ENCODE measurements at regions not wholly inside any gene's neighbourhood (a gene's known extent, or its start where the extent isn't known, plus 50 kb on each side); places are given as distances from the start of the nearest gene placed in this dataset.
"Not testable (repeated sequence)": the region's sequence is repeated elsewhere in the genome, so short reads cannot be mapped to it uniquely, and the experiment has no call there.

DNA sequence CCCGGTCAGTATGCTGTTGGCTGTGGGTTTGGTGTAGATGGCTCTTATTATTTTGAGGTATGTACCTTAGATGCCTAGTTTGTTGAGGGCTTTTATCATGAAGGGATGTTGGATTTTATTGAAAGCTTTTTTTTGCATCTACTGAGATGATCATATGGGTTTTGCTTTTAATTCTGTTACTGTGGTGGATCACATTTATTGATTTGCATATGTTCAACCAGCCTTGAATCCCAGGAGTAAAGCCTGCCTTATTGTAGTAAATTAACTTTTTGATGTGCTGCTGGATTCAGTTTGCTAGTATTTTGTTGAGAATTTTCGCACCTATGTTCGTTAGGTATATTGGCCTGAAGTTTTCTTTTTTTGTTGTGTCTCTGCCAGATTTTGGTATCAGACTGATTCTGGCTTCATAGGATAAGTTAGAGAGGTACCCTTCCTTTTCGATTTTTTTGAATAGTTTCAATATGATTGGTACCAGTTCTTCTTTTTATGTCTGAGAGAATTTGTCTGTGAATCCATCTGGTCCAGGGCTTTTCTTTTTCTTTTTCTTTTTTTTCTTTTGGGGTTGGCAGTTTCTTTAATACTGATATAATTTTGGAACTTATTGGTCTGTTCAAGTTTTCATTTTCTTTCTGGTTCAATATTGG, 301.6 kb downstream of the SPATA31A1 start:
- in situ Hi-C loops (cut with MboI; ENCODE audit: low pct_ligation_motif_present in 1 of 4, low pct_unique_long_range_greater_than_20kb in 1 of 4, low sequenced_read_pairs in 3 of 4); H3K27me3 ChIP-seq; H3K4me3 ChIP-seq; DNase-seq; H3K4me1 ChIP-seq; intact Hi-C loops (cut with DNase I; ENCODE audit: low total_unique reads); H3K9me3 ChIP-seq; H3K36me3 ChIP-seq; H3K27ac ChIP-seq: not testable (repeated sequence)
- no CpG with 5 or more reads among the region's 4 CpGs for WGBS, 2 donors (ENCODE audit: low coverage in 1 of 2)

DNA sequence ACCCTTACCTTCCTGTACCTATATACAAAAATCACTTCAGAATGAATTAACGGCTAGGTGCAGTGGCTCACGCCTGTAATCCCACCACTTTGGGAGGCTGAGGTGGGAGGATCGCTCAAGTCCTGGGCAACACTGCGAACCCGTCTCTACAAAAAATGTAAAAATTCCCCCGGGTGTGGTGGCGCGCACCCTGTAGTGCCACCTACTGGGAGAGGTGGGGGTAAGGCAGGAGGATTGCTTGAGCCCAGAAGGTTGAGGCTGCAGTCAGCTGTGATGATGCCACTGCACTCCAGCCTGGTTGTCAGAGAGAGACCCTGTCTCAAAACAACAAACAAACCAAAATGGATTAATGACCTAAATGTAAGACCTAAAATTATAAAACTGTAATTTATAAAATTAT, 307.6 kb downstream of the SPATA31A1 start:
- H3K36me3 ChIP-seq; DNase-seq; H3K4me3 ChIP-seq; in situ Hi-C loops (cut with MboI; ENCODE audit: low pct_ligation_motif_present in 1 of 4, low pct_unique_long_range_greater_than_20kb in 1 of 4, low sequenced_read_pairs in 3 of 4); H3K27me3 ChIP-seq; H3K4me1 ChIP-seq; H3K27ac ChIP-seq; intact Hi-C loops (cut with DNase I; ENCODE audit: low total_unique reads); H3K9me3 ChIP-seq: not testable (repeated sequence)
- WGBS, 2 donors (ENCODE audit: low coverage in 1 of 2), result no CpG with 5 or more reads among the region's 8 CpGs

GRCh38 chr9:39663713-39664112, 308.2 kb downstream of the SPATA31A1 start:
- WGBS, 2 donors (ENCODE audit: low coverage in 1 of 2), result no CpG with 5 or more reads among the region's 1 CpG
- H3K36me3 ChIP-seq, H3K27ac ChIP-seq: not testable (repeated sequence)

GRCh38 chr9:39665020-39665419, 309.6 kb downstream of the SPATA31A1 start:
- H3K4me3 ChIP-seq; in situ Hi-C loops (cut with MboI; ENCODE audit: low pct_ligation_motif_present in 1 of 4, low pct_unique_long_range_greater_than_20kb in 1 of 4, low sequenced_read_pairs in 3 of 4); H3K36me3 ChIP-seq; H3K9me3 ChIP-seq; DNase-seq; intact Hi-C loops (cut with DNase I; ENCODE audit: low total_unique reads); H3K27me3 ChIP-seq; H3K4me1 ChIP-seq; H3K27ac ChIP-seq: not testable (repeated sequence)
- WGBS, 2 donors (ENCODE audit: low coverage in 1 of 2), result 68% methylated on average over 5 of the region's 7 CpGs; no CpG with 5 or more reads in 1 of the 2 donors

More at GRCh38 chr9:39663713-39664112, 308.2 kb downstream of the SPATA31A1 start:
- in situ Hi-C loops (cut with MboI; ENCODE audit: low pct_ligation_motif_present in 1 of 4, low pct_unique_long_range_greater_than_20kb in 1 of 4, low sequenced_read_pairs in 3 of 4); H3K27me3 ChIP-seq; H3K9me3 ChIP-seq; intact Hi-C loops (cut with DNase I; ENCODE audit: low total_unique reads); DNase-seq; H3K4me1 ChIP-seq; H3K4me3 ChIP-seq: not testable (repeated sequence)

DNA sequence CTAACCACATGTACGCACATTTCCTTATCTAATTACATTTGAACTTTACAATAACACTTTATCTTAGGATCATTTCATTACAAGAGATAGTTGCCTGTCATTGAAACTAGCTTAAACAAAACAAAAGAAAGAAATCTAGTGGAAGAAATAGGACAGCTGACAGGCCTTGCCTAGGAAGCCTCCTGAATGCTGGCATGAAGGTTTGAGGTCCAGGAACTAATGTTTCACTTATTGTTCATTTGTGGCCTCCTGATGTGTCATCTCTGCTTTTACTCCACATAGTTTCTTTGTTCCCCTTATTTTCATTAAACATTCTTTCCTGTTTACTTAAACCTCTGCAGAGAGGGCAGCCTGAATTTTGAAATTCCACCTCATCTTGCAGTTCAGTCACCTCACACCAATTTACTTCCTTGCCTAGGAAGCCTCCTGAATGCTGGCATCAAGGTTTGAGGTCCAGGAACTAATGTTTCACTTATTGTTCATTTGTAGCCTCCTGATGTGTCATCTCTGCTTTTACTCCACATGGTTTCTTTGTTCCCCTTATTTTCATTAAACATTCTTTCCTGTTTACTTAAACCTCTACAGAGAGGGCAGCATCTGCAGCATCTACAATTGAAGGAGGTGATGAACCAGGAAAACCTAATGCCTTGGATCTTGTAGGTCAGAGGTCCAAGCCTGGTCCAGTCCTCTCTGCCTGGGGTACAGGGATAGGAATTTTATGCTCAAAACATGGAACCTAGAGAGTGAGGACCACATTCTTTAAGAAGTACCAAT, 319.2 kb downstream of the SPATA31A1 start:
- H3K4me1 ChIP-seq; in situ Hi-C loops (cut with MboI; ENCODE audit: low pct_ligation_motif_present in 1 of 4, low pct_unique_long_range_greater_than_20kb in 1 of 4, low sequenced_read_pairs in 3 of 4); H3K9me3 ChIP-seq; H3K27ac ChIP-seq; intact Hi-C loops (cut with DNase I; ENCODE audit: low total_unique reads); DNase-seq; H3K27me3 ChIP-seq; H3K4me3 ChIP-seq; H3K36me3 ChIP-seq: not testable (repeated sequence)
- WGBS, 2 donors (ENCODE audit: low coverage in 1 of 2), result no CpG with 5 or more reads among the region's 1 CpG

DNA sequence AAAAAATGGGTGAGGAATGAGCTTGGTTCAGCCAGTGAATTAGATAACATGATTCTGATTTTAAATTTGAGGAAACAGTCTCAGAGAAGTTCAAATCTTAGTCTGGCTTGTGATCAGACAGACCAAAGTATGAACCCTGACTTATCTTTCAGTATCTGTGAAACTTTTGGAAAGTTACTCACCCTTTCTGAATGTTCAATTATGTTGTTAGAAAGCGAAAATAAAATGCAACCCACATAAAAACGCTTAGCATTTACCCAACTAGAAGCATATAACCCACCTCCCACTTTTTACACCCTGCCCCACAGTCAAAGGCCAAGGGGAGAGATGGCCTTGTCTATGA, 319.7 kb downstream of the SPATA31A1 start:
- intact Hi-C loops (cut with DNase I; ENCODE audit: low total_unique reads); H3K27ac ChIP-seq; H3K4me1 ChIP-seq; in situ Hi-C loops (cut with MboI; ENCODE audit: low pct_ligation_motif_present in 1 of 4, low pct_unique_long_range_greater_than_20kb in 1 of 4, low sequenced_read_pairs in 3 of 4); H3K27me3 ChIP-seq; H3K9me3 ChIP-seq; H3K4me3 ChIP-seq; H3K36me3 ChIP-seq; DNase-seq: not testable (repeated sequence)
- WGBS, 2 donors (ENCODE audit: low coverage in 1 of 2), result no CpG with 5 or more reads among the region's 2 CpGs

GRCh38 chr9:39678534-39679263, 323.2 kb downstream of the SPATA31A1 start:
- H3K27ac ChIP-seq; in situ Hi-C loops (cut with MboI; ENCODE audit: low pct_ligation_motif_present in 1 of 4, low pct_unique_long_range_greater_than_20kb in 1 of 4, low sequenced_read_pairs in 3 of 4); DNase-seq; H3K4me3 ChIP-seq; H3K9me3 ChIP-seq; H3K4me1 ChIP-seq; H3K36me3 ChIP-seq; H3K27me3 ChIP-seq; intact Hi-C loops (cut with DNase I; ENCODE audit: low total_unique reads): not testable (repeated sequence)
- no CpG with 5 or more reads among the region's 9 CpGs for WGBS, 2 donors (ENCODE audit: low coverage in 1 of 2)

GRCh38 chr9:39680694-39681401, 325.4 kb downstream of the SPATA31A1 start:
- H3K27me3 ChIP-seq; intact Hi-C loops (cut with DNase I; ENCODE audit: low total_unique reads); H3K36me3 ChIP-seq; H3K27ac ChIP-seq; H3K4me3 ChIP-seq; H3K4me1 ChIP-seq; H3K9me3 ChIP-seq; in situ Hi-C loops (cut with MboI; ENCODE audit: low pct_ligation_motif_present in 1 of 4, low pct_unique_long_range_greater_than_20kb in 1 of 4, low sequenced_read_pairs in 3 of 4); DNase-seq: not testable (repeated sequence)
- WGBS, 2 donors (ENCODE audit: low coverage in 1 of 2), result no CpG with 5 or more reads among the region's 6 CpGs

DNA sequence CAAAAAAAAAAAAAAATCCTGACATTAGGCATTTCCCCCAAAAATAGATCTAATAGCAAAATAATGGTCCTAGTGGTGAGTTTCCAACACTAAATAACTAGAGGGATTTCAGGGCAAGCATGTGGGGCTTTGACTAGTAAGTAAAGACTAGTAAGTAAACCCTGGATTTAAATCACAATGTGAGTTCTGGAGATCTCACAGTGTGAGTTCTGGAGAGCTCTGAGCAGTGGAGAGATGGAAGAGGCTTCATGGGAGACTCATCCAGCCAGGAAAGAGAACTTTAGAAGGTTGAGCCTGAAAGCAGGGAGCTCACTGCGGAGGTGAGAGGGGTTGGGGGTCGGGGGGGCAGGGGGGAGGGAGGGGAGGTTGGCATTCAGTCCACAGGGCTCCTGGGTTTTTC, 373.4 kb downstream of the SPATA31A1 start:
- DNase-seq; H3K36me3 ChIP-seq; H3K4me1 ChIP-seq; H3K27me3 ChIP-seq; H3K9me3 ChIP-seq; intact Hi-C loops (cut with DNase I; ENCODE audit: low total_unique reads); in situ Hi-C loops (cut with MboI; ENCODE audit: low pct_ligation_motif_present in 1 of 4, low pct_unique_long_range_greater_than_20kb in 1 of 4, low sequenced_read_pairs in 3 of 4); H3K27ac ChIP-seq; H3K4me3 ChIP-seq: not testable (repeated sequence)
- no CpG with 5 or more reads among the region's 2 CpGs for whole genome bisulfite sequencing, 2 donors (ENCODE audit: low coverage in 1 of 2)

GRCh38 chr9:39744898-39745297, 389.4 kb downstream of the SPATA31A1 start:
- H3K27ac ChIP-seq; H3K9me3 ChIP-seq; DNase-seq; intact Hi-C loops (cut with DNase I; ENCODE audit: low total_unique reads); H3K4me1 ChIP-seq; in situ Hi-C loops (cut with MboI; ENCODE audit: low pct_ligation_motif_present in 1 of 4, low pct_unique_long_range_greater_than_20kb in 1 of 4, low sequenced_read_pairs in 3 of 4); H3K36me3 ChIP-seq; H3K27me3 ChIP-seq; H3K4me3 ChIP-seq: not testable (repeated sequence)
- no CpG with 5 or more reads among the region's 17 CpGs for WGBS, 2 donors (ENCODE audit: low coverage in 1 of 2)
